Thyroid gland (tissue), 4 donors: ENCODE measurements at regions not wholly inside any gene's neighbourhood (a gene's known extent, or its start where the extent isn't known, plus 50 kb on each side); places are given as distances from the start of the nearest gene placed in this dataset.

Experiments used
- DNase-seq, 2 donors: peaks; one replicate each; pipeline ENCODE4 v3.0.0-alpha.2; 2019
- H3K27ac ChIP-seq, 3 donors: fragments of 200-600 bp; sonication (generic); 1 replicate in 2 of 3; 2 replicates in 1 of 3; pipeline ENCODE4 v1.5.1; 2016 to 2019; ENCODE audit warnings: mild to moderate bottlenecking in 1 of 3, moderate library complexity in 1 of 3
- H3K27me3 ChIP-seq: fragments of 200-600 bp; sonication (generic); one replicate; pipeline ENCODE4 v1.5.1; 2019
- H3K36me3 ChIP-seq, 2 donors: fragments of 200-600 bp; sonication (generic); one replicate each; pipeline ENCODE4 v1.5.1; 2016 to 2019
- H3K4me1 ChIP-seq, 2 donors: fragments of 200-600 bp; sonication (generic); one replicate each; pipeline ENCODE4 v1.5.1; 2017 to 2019
- H3K4me3 ChIP-seq, 3 donors: fragments of 200-600 bp; sonication (generic); replicated peaks in 1 of 3; 1 replicate in 2 of 3; 2 replicates in 1 of 3; pipeline ENCODE4 v1.5.1; 2016; ENCODE audit warnings: mild to moderate bottlenecking in 1 of 3
- H3K9me3 ChIP-seq: fragments of 200-600 bp; sonication (generic); one replicate; pipeline ENCODE4 v1.5.1; 2017
- POLR2A ChIP-seq, 2 donors: fragments of 450-650 bp; IDR thresholded peaks; one replicate each; pipeline ENCODE4 v1.6.1; 2017; ENCODE audit warnings: antibody characterized with exemption in 2 of 2, mild to moderate bottlenecking in 2 of 2, moderate library complexity in 1 of 2
- WGBS, 2 donors: methylation state at CpG; one replicate each; pipeline ENCODE4 v1.1.5; 2017; 5-methylcytosine and 5-hydroxymethylcytosine counted together
- intact Hi-C: fragments of 100-400 bp; cut with DNase I; formaldehyde crosslinking; loops from one replicate; pipeline ENCODE4 v1.15.1; 2023
- TF ChIP-seq, protein P1 (sequence below), 6 experiments: fragments of 200-600 bp in 3 of 6; fragments of 450-650 bp in 3 of 6; sonication (generic) in 3 of 6; IDR thresholded peaks; one replicate each; pipeline ENCODE4 v1.5.1; 2016 to 2019; ENCODE audit warnings: antibody characterized with exemption in 6 of 6, mild to moderate bottlenecking in 2 of 6, inconsistent platforms in 1 of 6, moderate library complexity in 1 of 6

DNA sequence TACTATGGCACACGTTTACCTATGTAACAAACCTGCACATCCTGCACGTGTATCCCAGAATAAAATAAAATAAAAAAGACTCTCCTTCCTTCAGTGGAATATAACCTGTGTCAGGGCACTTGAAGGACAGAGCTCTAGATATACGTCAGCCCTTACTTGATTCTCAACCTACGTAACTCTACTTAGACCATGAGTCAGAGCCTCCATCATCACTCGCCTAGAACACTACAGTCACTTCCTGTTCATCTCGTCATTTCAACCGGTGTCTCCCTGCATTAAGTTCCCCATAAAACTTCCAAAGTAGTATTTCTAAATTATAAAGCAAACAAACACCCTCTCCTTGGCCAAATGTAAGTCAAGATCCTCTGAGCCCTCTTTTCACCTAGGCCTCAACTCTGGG is 243.5 kb upstream of the CCNG1 start:
- TF ChIP-seq, protein P1, sequence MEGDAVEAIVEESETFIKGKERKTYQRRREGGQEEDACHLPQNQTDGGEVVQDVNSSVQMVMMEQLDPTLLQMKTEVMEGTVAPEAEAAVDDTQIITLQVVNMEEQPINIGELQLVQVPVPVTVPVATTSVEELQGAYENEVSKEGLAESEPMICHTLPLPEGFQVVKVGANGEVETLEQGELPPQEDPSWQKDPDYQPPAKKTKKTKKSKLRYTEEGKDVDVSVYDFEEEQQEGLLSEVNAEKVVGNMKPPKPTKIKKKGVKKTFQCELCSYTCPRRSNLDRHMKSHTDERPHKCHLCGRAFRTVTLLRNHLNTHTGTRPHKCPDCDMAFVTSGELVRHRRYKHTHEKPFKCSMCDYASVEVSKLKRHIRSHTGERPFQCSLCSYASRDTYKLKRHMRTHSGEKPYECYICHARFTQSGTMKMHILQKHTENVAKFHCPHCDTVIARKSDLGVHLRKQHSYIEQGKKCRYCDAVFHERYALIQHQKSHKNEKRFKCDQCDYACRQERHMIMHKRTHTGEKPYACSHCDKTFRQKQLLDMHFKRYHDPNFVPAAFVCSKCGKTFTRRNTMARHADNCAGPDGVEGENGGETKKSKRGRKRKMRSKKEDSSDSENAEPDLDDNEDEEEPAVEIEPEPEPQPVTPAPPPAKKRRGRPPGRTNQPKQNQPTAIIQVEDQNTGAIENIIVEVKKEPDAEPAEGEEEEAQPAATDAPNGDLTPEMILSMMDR (IDR thresholded peaks at IDR 0.05), result no peak
- TF ChIP-seq POLR2A (IDR thresholded peaks at IDR 0.05), result no peak
- no peaks in the 10 kb centered on the region for H3K36me3 ChIP-seq
- DNase-seq, result no peak
- no peaks in the 10 kb centered on the region for H3K9me3 ChIP-seq
- H3K4me3 ChIP-seq, result no peak overlapping the region
- H3K27ac ChIP-seq, result no peak overlapping the region
- no peaks in the 10 kb centered on the region for H3K4me1 ChIP-seq
- intact Hi-C loops, result no loop called here
- no peaks in the 10 kb centered on the region for H3K27me3 ChIP-seq
- 84 to 89% methylated on average over 7 of the region's 7 CpGs for WGBS, 2 donors

GRCh38 chr5:163205645-163206044 is 231.8 kb upstream of the CCNG1 start:
- Histone ChIP-seq H3K36me3 (no peaks in the 10 kb centered on the region), H3K4me1 (no peaks in the 10 kb centered on the region), H3K27ac (no peak overlapping the region), H3K9me3 (no peaks in the 10 kb centered on the region), H3K4me3 (no peak overlapping the region), H3K27me3 (no peaks in the 10 kb centered on the region)
- no peak for DNase-seq
- intact Hi-C loops, result no loop called here
- TF ChIP-seq, protein P1 (IDR thresholded peaks at IDR 0.05), result no peak
- no peak for TF ChIP-seq POLR2A (IDR thresholded peaks at IDR 0.05)

- Histone ChIP-seq H3K9me3 (no peaks in the 10 kb centered on the region), H3K4me3 (no peak overlapping the region), H3K4me1 (no peaks in the 10 kb centered on the region), H3K27me3 (no peaks in the 10 kb centered on the region), H3K36me3 (no peaks in the 10 kb centered on the region), H3K27ac (no peak overlapping the region)
- TF ChIP-seq POLR2A (IDR thresholded peaks at IDR 0.05), result no peak
- TF ChIP-seq, protein P1 (IDR thresholded peaks at IDR 0.05), result no peak
- WGBS, 2 donors, result 61 to 62% methylated on average over 4 of the region's 4 CpGs
- no peak for DNase-seq
- intact Hi-C loops, result no loop called here
Observed at GRCh38 chr5:163221581-163221980, 215.8 kb upstream of the CCNG1 start.

DNA sequence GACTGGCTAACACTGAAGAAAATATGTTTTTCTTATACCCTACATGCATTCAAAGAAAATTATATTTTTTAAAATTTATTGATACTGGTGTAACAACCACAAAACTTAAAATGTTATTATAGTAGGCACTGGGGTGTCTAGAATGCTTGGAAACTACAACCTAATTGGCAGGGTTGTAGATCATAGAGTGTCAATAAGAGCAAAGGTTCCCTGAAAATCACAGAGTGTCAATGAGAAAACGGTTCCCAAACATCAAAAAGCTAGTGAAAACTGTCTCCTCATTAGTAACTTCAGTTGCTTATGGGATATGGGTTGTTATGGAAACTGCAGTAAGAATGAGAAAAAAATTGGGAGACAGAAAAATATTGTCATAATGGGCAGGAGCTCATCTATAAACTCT is 214.4 kb upstream of the CCNG1 start:
- TF ChIP-seq, protein P1 (IDR thresholded peaks at IDR 0.05), result no peak
- no peak for TF ChIP-seq POLR2A (IDR thresholded peaks at IDR 0.05)
- WGBS, 2 donors, result 53 to 60% methylated on average over 1 of the region's 1 CpG
- H3K4me1 ChIP-seq, result no peaks in the 10 kb centered on the region
- intact Hi-C loops, result no loop called here
- no peak overlapping the region for H3K27ac ChIP-seq
- DNase-seq, result no peak
- H3K36me3 ChIP-seq, result no peaks in the 10 kb centered on the region
- H3K27me3 ChIP-seq, result no peaks in the 10 kb centered on the region
- no peaks in the 10 kb centered on the region for H3K9me3 ChIP-seq
- H3K4me3 ChIP-seq, result no peak overlapping the region

GRCh38 chr5:163244445-163244987 is 192.9 kb upstream of the CCNG1 start:
- WGBS, 2 donors, result 78 to 87% methylated on average over 2 of the region's 2 CpGs
- no peak overlapping the region for H3K4me3 ChIP-seq

More at GRCh38 chr5:163244445-163244987, 192.9 kb upstream of the CCNG1 start:
- Histone ChIP-seq H3K36me3 (no peaks in the 10 kb centered on the region), H3K27ac (no peak overlapping the region), H3K9me3 (no peaks in the 10 kb centered on the region), H3K4me1 (no peaks in the 10 kb centered on the region), H3K27me3 (no peaks in the 10 kb centered on the region)
- intact Hi-C loops, result no loop called here
- no peak for TF ChIP-seq POLR2A (IDR thresholded peaks at IDR 0.05)
- TF ChIP-seq, protein P1 (IDR thresholded peaks at IDR 0.05), result no peak
- DNase-seq, result no peak
